HG03066 (cell line): ENCODE measurements at regions not wholly inside any gene's neighbourhood (a gene's known extent, or its start where the extent isn't known, plus 50 kb on each side); places are given as distances from the start of the nearest gene placed in this dataset.
"Not testable (repeated sequence)": the region's sequence is repeated elsewhere in the genome, so short reads cannot be mapped to it uniquely, and the experiment has no call there.

ENCODE experiments used
- ATAC-seq: cut with Tn5 transposase; IDR thresholded peaks from one replicate; pipeline ENCODE4 v1.9.1; 2021; ENCODE audit warnings: low read depth; ENCODE audit not compliant: unreplicated experiment

GRCh38 chr4:31236020-31236638, 516.0 kb downstream of the PCDH7 start:
- ATAC-seq = no peak

- ATAC-seq = no peak
Observed at GRCh38 chr4:31236639-31237173, 516.5 kb downstream of the PCDH7 start.

- ATAC-seq = no peak
Observed at GRCh38 chr4:31237233-31237632, 517.1 kb downstream of the PCDH7 start.

DNA sequence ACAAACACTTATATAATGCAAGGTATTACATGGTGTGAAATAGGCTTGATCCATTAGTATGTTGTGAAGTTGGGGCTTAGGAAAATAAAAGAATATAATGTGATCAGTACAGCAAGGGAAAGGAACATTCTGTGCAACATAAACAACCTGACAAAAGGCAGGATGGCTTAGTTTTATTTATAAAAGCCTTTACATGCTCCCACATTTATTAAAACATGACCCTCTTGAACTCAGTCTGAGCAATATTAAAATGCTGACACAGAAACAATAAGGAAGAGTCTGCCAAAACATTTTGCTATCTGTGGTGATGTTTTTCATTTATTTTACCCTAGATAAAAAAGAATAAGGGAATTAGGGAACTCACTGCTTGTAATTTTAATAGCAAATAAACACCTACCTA, 519.7 kb downstream of the PCDH7 start:
- no peak for ATAC-seq

GRCh38 chr4:31241504-31242106, 521.4 kb downstream of the PCDH7 start:
- no peak for ATAC-seq

- no peak for ATAC-seq
Observed at GRCh38 chr4:31246856-31247255, 526.7 kb downstream of the PCDH7 start.

- no peak for ATAC-seq
Observed at GRCh38 chr4:31259119-31259518, 539.0 kb downstream of the PCDH7 start.

GRCh38 chr4:31261632-31262031, 541.5 kb downstream of the PCDH7 start:
- no peak for ATAC-seq

DNA sequence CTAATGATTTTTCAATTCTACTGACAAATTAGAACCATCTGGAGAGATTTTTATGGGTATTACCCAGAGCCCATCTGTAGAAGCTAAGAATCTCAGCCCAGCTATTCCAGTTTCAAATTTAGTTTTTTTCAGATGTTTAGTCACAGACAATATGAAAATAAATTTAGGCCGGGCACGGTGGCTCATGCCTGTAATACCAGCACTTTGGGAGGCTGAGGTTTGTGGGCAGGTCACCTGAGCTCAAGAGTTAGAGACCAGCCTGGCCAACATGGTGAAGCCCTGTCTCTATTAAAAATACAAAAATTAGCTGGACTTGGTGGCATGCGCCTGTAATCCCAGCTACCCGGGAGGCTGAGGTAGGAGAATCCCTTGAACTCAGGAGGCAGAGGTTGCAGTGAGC, 545.9 kb downstream of the PCDH7 start:
- ATAC-seq = not testable (repeated sequence)

GRCh38 chr4:31272331-31273061, 552.3 kb downstream of the PCDH7 start:
- no peak for ATAC-seq

DNA sequence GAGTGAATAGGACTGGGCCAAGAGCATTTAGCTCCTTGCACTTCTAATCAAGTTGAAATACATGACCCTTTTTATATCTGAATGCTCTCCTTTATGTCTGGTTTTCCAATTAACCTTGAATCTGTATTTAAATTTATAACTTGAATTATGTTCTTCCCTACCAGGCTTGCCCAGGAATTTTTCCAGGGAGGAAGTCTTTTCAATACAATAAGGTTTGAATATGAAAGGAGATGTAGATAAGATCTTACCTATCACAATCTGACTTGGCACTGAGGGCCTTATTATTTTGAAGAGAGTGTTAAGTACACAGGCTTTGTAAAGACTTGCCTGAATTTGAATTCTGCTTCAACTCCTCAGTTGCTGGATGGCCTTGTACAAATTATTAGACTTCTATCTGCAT, 555.7 kb downstream of the PCDH7 start:
- ATAC-seq = no peak

GRCh38 chr4:31283679-31284078, 563.5 kb downstream of the PCDH7 start:
- no peak for ATAC-seq

- peak; percentile 14 for ATAC-seq
Observed at GRCh38 chr4:31290836-31291235, 570.7 kb downstream of the PCDH7 start.

DNA sequence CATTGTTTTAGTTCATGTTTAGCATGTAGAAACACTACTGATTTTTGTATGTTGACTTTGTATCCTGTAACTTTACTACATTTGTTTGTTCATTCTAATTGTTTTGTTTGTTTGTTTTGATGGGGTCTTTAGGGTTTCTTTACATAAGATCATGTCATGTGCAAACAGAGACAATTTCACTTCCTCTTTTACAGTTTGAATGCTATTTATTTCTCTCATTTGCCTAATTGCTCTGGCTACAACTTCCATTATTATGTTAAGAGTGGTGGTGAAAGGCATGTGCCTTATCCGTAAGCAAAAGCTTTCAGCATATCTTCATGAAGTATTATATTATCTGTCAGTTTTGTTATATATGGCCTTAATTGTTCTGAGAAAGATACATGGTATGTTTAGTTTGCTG, 571.1 kb downstream of the PCDH7 start:
- peak; percentile 72 for ATAC-seq

- no peak for ATAC-seq
Observed at GRCh38 chr4:31294655-31295480, 574.7 kb downstream of the PCDH7 start.

DNA sequence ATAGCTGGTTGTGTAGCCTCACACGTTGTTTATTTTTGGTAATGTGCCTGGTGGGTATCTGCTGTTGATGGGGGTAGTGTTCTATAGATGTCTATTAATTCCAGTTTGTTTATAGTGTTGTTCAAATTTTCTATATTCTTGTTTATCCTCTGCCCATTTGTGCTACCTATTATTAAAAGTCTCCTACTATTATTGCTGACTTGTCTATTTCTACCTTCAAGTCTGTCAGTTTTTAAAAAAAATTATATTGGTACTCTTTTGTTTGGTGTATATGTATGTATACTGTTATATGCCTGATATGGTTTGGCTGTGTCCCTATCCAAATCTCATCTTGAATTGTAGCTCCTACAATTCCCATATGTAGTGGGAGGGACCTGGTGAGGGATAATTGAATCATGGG, 578.6 kb downstream of the PCDH7 start:
- no peak for ATAC-seq

DNA sequence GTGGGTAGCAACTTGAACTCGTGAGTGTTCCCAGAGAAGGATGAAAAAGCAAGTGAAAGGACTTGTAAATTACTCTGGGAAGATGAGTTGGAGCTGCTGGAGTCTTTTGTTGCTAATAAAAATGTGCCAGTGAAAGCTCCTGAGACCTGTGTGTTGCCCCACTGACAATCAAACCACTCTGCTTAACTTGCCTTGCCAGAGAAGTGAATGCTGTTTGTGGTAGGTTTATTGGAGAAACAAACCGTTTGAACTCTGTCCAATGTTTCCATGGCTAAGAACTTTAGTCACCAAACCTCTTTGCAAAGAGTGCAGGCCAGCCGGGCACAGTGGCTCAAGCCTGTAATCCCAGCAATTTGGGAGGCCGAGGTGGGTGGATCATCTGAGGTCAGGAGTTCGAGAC, 586.9 kb downstream of the PCDH7 start:
- ATAC-seq = no peak

- ATAC-seq = no peak
Observed at GRCh38 chr4:31324814-31325213, 604.6 kb downstream of the PCDH7 start.

DNA sequence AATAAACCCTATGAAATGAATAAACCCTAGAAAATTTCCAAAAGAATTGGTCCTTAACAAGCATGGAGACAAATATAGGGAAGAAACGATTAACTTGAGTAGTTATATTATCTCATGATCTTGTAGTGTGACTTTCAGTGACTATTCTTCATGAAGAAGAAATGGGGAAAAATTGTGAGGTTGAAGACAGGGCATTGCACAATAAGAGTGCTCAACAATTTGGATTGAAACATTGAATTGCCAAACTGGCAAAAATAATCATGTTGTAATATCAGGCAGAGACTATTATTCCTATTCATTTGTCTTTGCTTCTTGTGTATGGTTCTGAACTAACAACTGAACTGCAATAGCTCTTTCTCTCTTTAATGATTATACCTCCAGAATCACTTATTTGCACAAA, 605.1 kb downstream of the PCDH7 start:
- no peak for ATAC-seq

GRCh38 chr4:31327031-31327430, 606.9 kb downstream of the PCDH7 start:
- ATAC-seq = no peak

GRCh38 chr4:31328932-31329331, 608.8 kb downstream of the PCDH7 start:
- ATAC-seq = no peak
